ENCODE measurements at regions not wholly inside any gene's neighbourhood (a gene's known extent, or its start where the extent isn't known, plus 50 kb on each side); places are given as distances from the start of the nearest gene placed in this dataset.

- WGBS (ENCODE audit: extremely low coverage, insufficient coverage, insufficient read length) = no CpG with 5 or more reads among the region's 1 CpG
- H2BK120ac ChIP-seq (ENCODE audit: insufficient read depth, low read length, poor library complexity) = no peak overlapping the region
- no peaks in the 10 kb centered on the region for H3K36me3 ChIP-seq (ENCODE audit: control insufficient read depth in 1 of 2, insufficient read depth in 2 of 2, low read length in 2 of 2)
- no peak overlapping the region for H4K91ac ChIP-seq (ENCODE audit: low read depth, low read length)
- H3K79me1 ChIP-seq (ENCODE audit: low read length) = no peaks in the 10 kb centered on the region
- no peaks in the 10 kb centered on the region for H3K9me3 ChIP-seq (ENCODE audit: insufficient read depth, low read depth, low read length)
- H2AFZ ChIP-seq (ENCODE audit: insufficient read depth, low read length, poor library complexity) = no peak overlapping the region
- no peak overlapping the region for H3K14ac ChIP-seq (ENCODE audit: low read length)
- no peak overlapping the region for H2AK5ac ChIP-seq (ENCODE audit: low read length)
- no peak overlapping the region for H3K4me3 ChIP-seq (ENCODE audit: low read depth, low read length)
- no peak overlapping the region for H3K4ac ChIP-seq (ENCODE audit: low read depth, low read length)
- H3K9ac ChIP-seq (ENCODE audit: low read length) = no peak overlapping the region
- H2BK5ac ChIP-seq (ENCODE audit: low read depth, low read length, poor library complexity) = no peak overlapping the region
- no peaks in the 10 kb centered on the region for H3K4me1 ChIP-seq (ENCODE audit: control insufficient read depth in 1 of 2, insufficient read depth in 2 of 2, low read length in 2 of 2)
- no peaks in the 10 kb centered on the region for H3K79me2 ChIP-seq (ENCODE audit: control insufficient read depth, insufficient read depth, low read length, poor library complexity)
- H2BK12ac ChIP-seq (ENCODE audit: low read length) = no peak overlapping the region
- H3K27ac ChIP-seq (ENCODE audit: low read depth, low read length) = no peak overlapping the region
- no peak overlapping the region for H4K12ac ChIP-seq (ENCODE audit: low read depth, low read length)
- H4K8ac ChIP-seq (ENCODE audit: low read depth, low read length) = no peak overlapping the region
- H3K4me2 ChIP-seq (ENCODE audit: low read length) = no peak overlapping the region
- H3K23ac ChIP-seq (ENCODE audit: low read length) = no peak overlapping the region
- DNase-seq = no peak
- H3K27me3 ChIP-seq (ENCODE audit: insufficient read depth, low read length) = no peaks in the 10 kb centered on the region
- no peak overlapping the region for H3K18ac ChIP-seq (ENCODE audit: low read length)
Observed at GRCh38 chr11:80819271-80819670, 1378.4 kb upstream of the TENM4 start.

DNA sequence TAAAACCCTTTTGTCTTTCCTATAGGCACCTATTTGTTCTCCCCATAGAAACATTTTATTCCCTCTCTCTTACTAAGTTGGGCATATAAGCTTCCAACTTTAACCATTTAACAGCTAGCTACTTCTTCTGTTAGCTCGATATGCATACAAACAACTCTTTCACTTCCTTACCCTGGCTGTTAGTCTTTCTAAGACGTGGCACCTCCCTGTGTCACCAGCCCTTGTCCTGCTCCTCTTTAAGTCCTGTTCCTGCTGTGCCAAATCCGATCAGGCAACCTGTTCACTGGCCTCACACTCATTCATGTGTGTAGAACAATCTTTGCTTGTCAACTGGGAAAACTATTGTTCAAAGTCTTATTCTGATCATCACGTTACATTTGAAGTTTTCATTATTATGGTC is 1376.1 kb upstream of the TENM4 start:
- Histone ChIP-seq H3K4me1 (ENCODE audit: control insufficient read depth in 1 of 2, insufficient read depth in 2 of 2, low read length in 2 of 2) (no peaks in the 10 kb centered on the region), H3K4me3 (ENCODE audit: low read depth, low read length) (no peak overlapping the region), H3K79me2 (ENCODE audit: control insufficient read depth, insufficient read depth, low read length, poor library complexity) (no peaks in the 10 kb centered on the region), H3K9me3 (ENCODE audit: insufficient read depth, low read depth, low read length) (no peaks in the 10 kb centered on the region), H2AFZ (ENCODE audit: insufficient read depth, low read length, poor library complexity) (no peak overlapping the region), H4K8ac (ENCODE audit: low read depth, low read length) (no peak overlapping the region), H3K14ac (ENCODE audit: low read length) (no peak overlapping the region), H2BK12ac (ENCODE audit: low read length) (no peak overlapping the region), H4K91ac (ENCODE audit: low read depth, low read length) (no peak overlapping the region), H2BK120ac (ENCODE audit: insufficient read depth, low read length, poor library complexity) (no peak overlapping the region), H3K27ac (ENCODE audit: low read depth, low read length) (no peak overlapping the region), H4K12ac (ENCODE audit: low read depth, low read length) (no peak overlapping the region), H3K23ac (ENCODE audit: low read length) (no peak overlapping the region), H3K18ac (ENCODE audit: low read length) (no peak overlapping the region), H3K4ac (ENCODE audit: low read depth, low read length) (no peak overlapping the region), H3K36me3 (ENCODE audit: control insufficient read depth in 1 of 2, insufficient read depth in 2 of 2, low read length in 2 of 2) (no peaks in the 10 kb centered on the region), H3K27me3 (ENCODE audit: insufficient read depth, low read length) (no peaks in the 10 kb centered on the region), H3K9ac (ENCODE audit: low read length) (no peak overlapping the region), H2AK5ac (ENCODE audit: low read length) (no peak overlapping the region), H2BK5ac (ENCODE audit: low read depth, low read length, poor library complexity) (no peak overlapping the region), H3K4me2 (ENCODE audit: low read length) (no peak overlapping the region), H3K79me1 (ENCODE audit: low read length) (no peaks in the 10 kb centered on the region)
- no CpG with 5 or more reads among the region's 4 CpGs for WGBS (ENCODE audit: extremely low coverage, insufficient coverage, insufficient read length)
- DNase-seq = no peak

DNA sequence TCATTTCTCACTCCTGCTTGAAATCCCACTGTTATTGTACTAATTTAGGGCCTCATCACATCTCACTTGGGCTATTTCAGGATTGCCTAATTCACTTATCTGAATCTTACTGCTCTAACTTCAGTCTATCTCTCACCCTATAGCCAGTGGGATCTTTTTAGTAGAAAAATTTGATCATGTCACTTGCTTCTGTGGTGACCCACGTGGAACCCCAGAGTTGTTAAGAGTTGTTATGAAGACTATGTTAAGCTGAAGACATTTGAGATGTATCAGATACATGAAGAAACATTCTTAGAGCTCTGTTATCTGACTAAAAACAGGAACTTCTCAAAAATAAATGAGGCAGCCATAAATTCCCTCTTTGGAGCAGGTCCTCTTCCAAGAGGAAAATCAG is 1375.6 kb upstream of the TENM4 start:
- no peak overlapping the region for H3K23ac ChIP-seq (ENCODE audit: low read length)
- no peak overlapping the region for H2BK120ac ChIP-seq (ENCODE audit: insufficient read depth, low read length, poor library complexity)
- H3K27me3 ChIP-seq (ENCODE audit: insufficient read depth, low read length) = no peaks in the 10 kb centered on the region
- no peak overlapping the region for H4K91ac ChIP-seq (ENCODE audit: low read depth, low read length)
- no peak for DNase-seq
- H3K4me1 ChIP-seq (ENCODE audit: control insufficient read depth in 1 of 2, insufficient read depth in 2 of 2, low read length in 2 of 2) = no peaks in the 10 kb centered on the region
- H3K27ac ChIP-seq (ENCODE audit: low read depth, low read length) = no peak overlapping the region
- no peak overlapping the region for H3K4ac ChIP-seq (ENCODE audit: low read depth, low read length)
- H2BK5ac ChIP-seq (ENCODE audit: low read depth, low read length, poor library complexity) = no peak overlapping the region
- no peaks in the 10 kb centered on the region for H3K79me1 ChIP-seq (ENCODE audit: low read length)
- no peaks in the 10 kb centered on the region for H3K9me3 ChIP-seq (ENCODE audit: insufficient read depth, low read depth, low read length)
- H3K79me2 ChIP-seq (ENCODE audit: control insufficient read depth, insufficient read depth, low read length, poor library complexity) = no peaks in the 10 kb centered on the region
- H3K14ac ChIP-seq (ENCODE audit: low read length) = no peak overlapping the region
- H2AFZ ChIP-seq (ENCODE audit: insufficient read depth, low read length, poor library complexity) = no peak overlapping the region
- H3K4me2 ChIP-seq (ENCODE audit: low read length) = no peak overlapping the region
- H4K12ac ChIP-seq (ENCODE audit: low read depth, low read length) = no peak overlapping the region
- no peak overlapping the region for H3K4me3 ChIP-seq (ENCODE audit: low read depth, low read length)
- no peak overlapping the region for H3K18ac ChIP-seq (ENCODE audit: low read length)
- WGBS (ENCODE audit: extremely low coverage, insufficient coverage, insufficient read length) = no CpG with 5 or more reads among the region's 1 CpG
- H4K8ac ChIP-seq (ENCODE audit: low read depth, low read length) = no peak overlapping the region
- no peak overlapping the region for H2AK5ac ChIP-seq (ENCODE audit: low read length)
- H2BK12ac ChIP-seq (ENCODE audit: low read length) = no peak overlapping the region
- H3K36me3 ChIP-seq (ENCODE audit: control insufficient read depth in 1 of 2, insufficient read depth in 2 of 2, low read length in 2 of 2) = no peaks in the 10 kb centered on the region
- no peak overlapping the region for H3K9ac ChIP-seq (ENCODE audit: low read length)

GRCh38 chr11:80815752-80816453 is 1375.1 kb upstream of the TENM4 start:
- H3K27me3 ChIP-seq (ENCODE audit: insufficient read depth, low read length) = no peaks in the 10 kb centered on the region
- no peaks in the 10 kb centered on the region for H3K4me1 ChIP-seq (ENCODE audit: control insufficient read depth in 1 of 2, insufficient read depth in 2 of 2, low read length in 2 of 2)
- H2AK5ac ChIP-seq (ENCODE audit: low read length) = no peak overlapping the region
- H4K12ac ChIP-seq (ENCODE audit: low read depth, low read length) = no peak overlapping the region
- H3K9ac ChIP-seq (ENCODE audit: low read length) = no peak overlapping the region
- no peaks in the 10 kb centered on the region for H3K36me3 ChIP-seq (ENCODE audit: control insufficient read depth in 1 of 2, insufficient read depth in 2 of 2, low read length in 2 of 2)
- no peak overlapping the region for H4K91ac ChIP-seq (ENCODE audit: low read depth, low read length)
- H2AFZ ChIP-seq (ENCODE audit: insufficient read depth, low read length, poor library complexity) = no peak overlapping the region
- no CpG with 5 or more reads among the region's 3 CpGs for WGBS (ENCODE audit: extremely low coverage, insufficient coverage, insufficient read length)
- DNase-seq = no peak
- no peaks in the 10 kb centered on the region for H3K9me3 ChIP-seq (ENCODE audit: insufficient read depth, low read depth, low read length)
- H4K8ac ChIP-seq (ENCODE audit: low read depth, low read length) = no peak overlapping the region
- no peaks in the 10 kb centered on the region for H3K79me2 ChIP-seq (ENCODE audit: control insufficient read depth, insufficient read depth, low read length, poor library complexity)
- H2BK12ac ChIP-seq (ENCODE audit: low read length) = no peak overlapping the region
- H3K23ac ChIP-seq (ENCODE audit: low read length) = no peak overlapping the region
- H3K79me1 ChIP-seq (ENCODE audit: low read length) = no peaks in the 10 kb centered on the region
- no peak overlapping the region for H2BK120ac ChIP-seq (ENCODE audit: insufficient read depth, low read length, poor library complexity)
- H2BK5ac ChIP-seq (ENCODE audit: low read depth, low read length, poor library complexity) = no peak overlapping the region
- H3K4ac ChIP-seq (ENCODE audit: low read depth, low read length) = no peak overlapping the region
- H3K4me2 ChIP-seq (ENCODE audit: low read length) = no peak overlapping the region
- no peak overlapping the region for H3K14ac ChIP-seq (ENCODE audit: low read length)
- no peak overlapping the region for H3K27ac ChIP-seq (ENCODE audit: low read depth, low read length)
- no peak overlapping the region for H3K4me3 ChIP-seq (ENCODE audit: low read depth, low read length)
- no peak overlapping the region for H3K18ac ChIP-seq (ENCODE audit: low read length)

All from trophoblast cell (in vitro differentiated cells and primary cell).